HepG2 (cell line): ENCODE measurements at regions not wholly inside any gene's neighbourhood (a gene's known extent, or its start where the extent isn't known, plus 50 kb on each side); places are given as distances from the start of the nearest gene placed in this dataset.

Experiments used
- ATAC-seq: fragments of 200-7000 bp; cut with Tn5 transposase; 3 replicates; pipeline ENCODE4 v1.9.1; 2020; ENCODE audit warnings: mild to moderate bottlenecking, moderate library complexity
- BruUV-seq: library from RNA; stranded (reverse); fragments of 400-500 nt; replicated peaks from 2 replicates; lab custom pipeline; 2021; lab: Mats Ljungman, UMichigan
- CTCF ChIA-PET: fragments of 300-600 bp; formaldehyde crosslinking; extraction: SDS; loops from one replicate; lab custom pipeline; 2021; ENCODE audit warnings: low total read pairs, inconsistent platforms, low intra/inter-chr PET ratio; lab: Yijun Ruan, JAX
- POLR2A ChIA-PET: fragments of 350-600 bp; sonication (Branson Sonifier 250); formaldehyde crosslinking; loops from one replicate; lab custom pipeline; 2020; ENCODE audit warnings: antibody characterized with exemption, inconsistent platforms; lab: Yijun Ruan, JAX
- DNase-seq: peaks from one replicate; pipeline ENCODE4 v3.0.0-alpha.2; 2015; ENCODE audit warnings: low spot score
- FAIRE-seq: peaks from 3 replicates; lab custom pipeline; 2011; peaks lifted over from hg19 to GRCh38; lab: Jason Lieb, UNC
- H2AFZ ChIP-seq: one replicate; pipeline ENCODE4 v1.6.1; 2011; ENCODE audit warnings: low read length, inconsistent platforms
- H3K27ac ChIP-seq: fragments of 300-600 bp; 3 replicates; pipeline ENCODE4 v1.8.0; 2011; ENCODE audit warnings: mixed run types, mild to moderate bottlenecking, mixed read lengths, low read length, inconsistent platforms; ENCODE audit not compliant: insufficient read depth; ENCODE audit errors: extremely low read length
- H3K27me3 ChIP-seq, 2 experiments: fragments of 200-600 bp in 1 of 2; 2 replicates in 1 of 2; 3 replicates in 1 of 2; pipeline versions ENCODE4 v1.6.0 to v1.8.0; 2011; ENCODE audit warnings: low read length in 2 of 2, mild to moderate bottlenecking in 2 of 2, moderate library complexity in 2 of 2, inconsistent platforms in 1 of 2; ENCODE audit not compliant: insufficient read depth in 2 of 2, control insufficient read depth in 1 of 2
- H3K36me3 ChIP-seq, 2 experiments: fragments of 200-600 bp in 1 of 2; replicated peaks in 1 of 2; 2 replicates in 1 of 2; 3 replicates in 1 of 2; pipeline versions ENCODE4 v1.5.1 to v1.8.0; 2011; ENCODE audit warnings: low read length in 2 of 2, inconsistent platforms in 1 of 2; ENCODE audit not compliant: insufficient read depth in 2 of 2, control insufficient read depth in 1 of 2
- H3K4me1 ChIP-seq: 2 replicates; pipeline ENCODE4 v1.5.1; 2012; ENCODE audit warnings: low read length, inconsistent platforms; ENCODE audit not compliant: insufficient read depth
- H3K4me2 ChIP-seq: 2 replicates; pipeline ENCODE4 v1.6.0; 2011; ENCODE audit warnings: low read depth, low read length, inconsistent platforms
- H3K4me3 ChIP-seq, 3 experiments: fragments of 200-600 bp in 1 of 3; sonication (generic), shearing (Covaris generic) in 1 of 3; replicated peaks in 1 of 3; 2 replicates each; pipeline ENCODE4 v1.5.1; 2011 to 2016; ENCODE audit warnings: low read length in 3 of 3, inconsistent platforms in 2 of 3, low read depth in 2 of 3, mild to moderate bottlenecking in 2 of 3, control low read depth in 1 of 3, mixed read lengths in 1 of 3; ENCODE audit not compliant: insufficient read depth in 1 of 3
- H3K79me2 ChIP-seq: one replicate; pipeline ENCODE4 v1.6.1; 2011; ENCODE audit warnings: low read length, inconsistent platforms; ENCODE audit not compliant: insufficient read depth
- H3K9ac ChIP-seq: 2 replicates; pipeline ENCODE4 v1.6.0; 2011; ENCODE audit warnings: mild to moderate bottlenecking, low read depth, low read length, inconsistent platforms; ENCODE audit not compliant: insufficient read depth
- H3K9me3 ChIP-seq: 2 replicates; pipeline ENCODE4 v1.5.1; 2012; ENCODE audit warnings: mild to moderate bottlenecking, low read length
- H4K20me1 ChIP-seq: 2 replicates; pipeline ENCODE4 v1.6.0; 2011; ENCODE audit warnings: inconsistent platforms, mild to moderate bottlenecking, low read length, moderate library complexity; ENCODE audit not compliant: insufficient read depth
- AHR ChIP-seq: IDR thresholded peaks from 2 replicates; pipeline ENCODE4 v1.6.1; 2018; ENCODE audit warnings: missing genetic modification reagents, missing compliant biosample characterization
- JARID2 ChIP-seq: sonication (generic); formaldehyde crosslinking; IDR thresholded peaks from 2 replicates; pipeline ENCODE4 v1.8.1; 2023; ENCODE audit warnings: missing genetic modification reagents, inconsistent platforms; ENCODE audit not compliant: insufficient replicate concordance
- MED1 ChIP-seq: sonication (generic); formaldehyde crosslinking; IDR thresholded peaks from 2 replicates; pipeline ENCODE4 v1.4.0; 2020; ENCODE audit warnings: missing genetic modification reagents
- NFE2L2 ChIP-seq: fragments of 150-350 bp; IDR thresholded peaks from 2 replicates; pipeline ENCODE4 v1.6.1; 2014; ENCODE audit warnings: low read length
- NFIC ChIP-seq: IDR thresholded peaks from 2 replicates; pipeline ENCODE4 v1.6.1; 2012; ENCODE audit warnings: mild to moderate bottlenecking, low read length, inconsistent platforms
- NR2C2 ChIP-seq: sonication (generic); formaldehyde crosslinking; IDR thresholded peaks from 2 replicates; pipeline ENCODE4 v1.4.0; 2020; ENCODE audit warnings: missing genetic modification reagents, mild to moderate bottlenecking, moderate library complexity, borderline replicate concordance
- RBM39 ChIP-seq: fragments of 200-400 bp; formaldehyde crosslinking; IDR thresholded peaks from one replicate; pipeline ENCODE4 v1.6.1; 2018; ENCODE audit warnings: antibody characterized with exemption, mild to moderate bottlenecking, low read depth, low read length; ENCODE audit not compliant: poor library complexity, severe bottlenecking
- RORA ChIP-seq: sonication (generic); formaldehyde crosslinking; IDR thresholded peaks from 2 replicates; pipeline ENCODE4 v1.5.0; 2020; ENCODE audit warnings: mild to moderate bottlenecking, missing genetic modification reagents, moderate library complexity
- ZNF101 ChIP-seq: sonication (generic); formaldehyde crosslinking; IDR thresholded peaks from 2 replicates; pipeline ENCODE4 v1.4.0; 2020; ENCODE audit warnings: mild to moderate bottlenecking, low read depth, missing genetic modification reagents, borderline replicate concordance
- ZNF782 ChIP-seq: sonication (generic); formaldehyde crosslinking; IDR thresholded peaks from 2 replicates; pipeline ENCODE4 v1.4.0; 2020; ENCODE audit warnings: missing genetic modification reagents, mild to moderate bottlenecking, borderline replicate concordance
- in situ Hi-C: cut with HindIII; loops from 2 replicates; pipeline ENCODE4 v1.10.0; 2017; ENCODE audit warnings: low pct_unique_long_range_greater_than_20kb; ENCODE audit not compliant: extremely low pct_ligation_motif_present
- intact Hi-C: fragments of 100-400 bp; cut with micrococcal nuclease; formaldehyde crosslinking; loops from one replicate; pipeline ENCODE4 v1.10.0; 2022; ENCODE audit not compliant: unreplicated experiment
- TF ChIP-seq, protein P1 (sequence below): sonication (generic); formaldehyde crosslinking; IDR thresholded peaks from 2 replicates; pipeline ENCODE4 v1.8.1; 2023; ENCODE audit warnings: missing genetic modification reagents, mild to moderate bottlenecking, borderline replicate concordance
- TF ChIP-seq, protein P2 (sequence below): sonication (generic); formaldehyde crosslinking; IDR thresholded peaks from 2 replicates; pipeline ENCODE4 v1.8.0; 2022; ENCODE audit warnings: missing genetic modification reagents, low read depth, mild to moderate bottlenecking, borderline replicate concordance
- TF ChIP-seq, protein P3 (sequence below): sonication (generic); formaldehyde crosslinking; IDR thresholded peaks from 2 replicates; pipeline ENCODE4 v1.4.0; 2020; ENCODE audit warnings: missing genetic modification reagents, mild to moderate bottlenecking, borderline replicate concordance

DNA sequence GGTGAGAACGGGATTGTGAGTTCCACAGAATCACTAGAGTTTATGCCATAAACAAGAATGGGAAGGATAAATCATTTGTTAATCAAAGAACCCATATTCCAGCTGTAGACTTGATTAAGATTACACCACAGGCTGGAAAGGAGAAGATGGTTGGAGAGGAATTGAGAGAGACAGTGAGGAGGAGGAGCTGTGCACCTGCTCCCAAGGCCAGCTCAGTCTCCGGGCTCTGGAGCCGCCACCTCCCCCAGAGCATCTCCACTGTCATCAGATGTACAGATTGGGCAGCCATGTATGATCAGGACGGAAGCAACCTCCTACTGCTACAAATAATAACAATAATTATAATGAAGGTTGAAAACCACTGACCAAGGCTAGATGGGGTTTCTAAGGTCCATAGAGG, 170.0 kb downstream of the MINAR1 start (continued):
- TF ChIP-seq ZNF782 (no peak), RBM39 (no peak), RORA (no peak), MED1 (CRISPR knock-in tag) (no peak)

DNA sequence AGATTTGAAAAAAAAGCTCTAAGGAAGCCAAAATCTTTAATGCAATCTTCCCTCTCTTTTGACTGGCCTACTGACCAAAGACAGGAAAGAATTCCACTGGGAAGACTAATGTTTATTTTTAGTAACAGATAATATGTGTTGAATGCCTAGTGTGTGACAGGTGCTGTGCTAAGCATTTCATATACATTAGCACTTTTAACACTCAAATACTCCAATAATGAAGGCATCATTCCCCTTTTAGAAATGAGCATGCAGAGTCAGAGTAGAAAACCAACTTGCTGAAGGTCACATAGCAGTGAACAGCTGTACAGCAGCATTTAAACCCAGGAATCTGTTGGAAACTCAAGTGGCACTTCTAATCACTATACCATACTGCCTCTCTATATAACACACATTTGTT, 170.6 kb downstream of the MINAR1 start:
- H3K27me3 ChIP-seq, result peaks cover 0 to 15% of the 10 kb centered on the region in 2 experiments; a peak in 2 of 5 replicates
- TF ChIP-seq, protein P1, sequence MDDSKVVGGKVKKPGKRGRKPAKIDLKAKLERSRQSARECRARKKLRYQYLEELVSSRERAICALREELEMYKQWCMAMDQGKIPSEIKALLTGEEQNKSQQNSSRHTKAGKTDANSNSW (CRISPR knock-in tag), result no peak
- TF ChIP-seq JARID2 (CRISPR knock-in tag) (no peak), AHR (CRISPR knock-in tag) (no peak), NFE2L2 (no peak), NR2C2 (CRISPR knock-in tag) (no peak), ZNF101 (CRISPR knock-in tag) (no peak), NFIC (no peak)
- TF ChIP-seq, protein P2, sequence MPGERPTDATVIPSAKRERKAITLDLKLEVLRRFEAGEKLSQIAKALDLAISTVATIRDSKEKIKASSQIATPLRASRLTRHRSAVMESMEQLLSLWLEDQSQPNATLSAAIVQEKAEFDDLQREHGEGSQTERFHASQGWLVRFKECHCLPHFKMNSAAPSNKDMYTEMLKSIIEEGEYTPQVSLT (CRISPR knock-in tag), result no peak
- TF ChIP-seq, protein P3, sequence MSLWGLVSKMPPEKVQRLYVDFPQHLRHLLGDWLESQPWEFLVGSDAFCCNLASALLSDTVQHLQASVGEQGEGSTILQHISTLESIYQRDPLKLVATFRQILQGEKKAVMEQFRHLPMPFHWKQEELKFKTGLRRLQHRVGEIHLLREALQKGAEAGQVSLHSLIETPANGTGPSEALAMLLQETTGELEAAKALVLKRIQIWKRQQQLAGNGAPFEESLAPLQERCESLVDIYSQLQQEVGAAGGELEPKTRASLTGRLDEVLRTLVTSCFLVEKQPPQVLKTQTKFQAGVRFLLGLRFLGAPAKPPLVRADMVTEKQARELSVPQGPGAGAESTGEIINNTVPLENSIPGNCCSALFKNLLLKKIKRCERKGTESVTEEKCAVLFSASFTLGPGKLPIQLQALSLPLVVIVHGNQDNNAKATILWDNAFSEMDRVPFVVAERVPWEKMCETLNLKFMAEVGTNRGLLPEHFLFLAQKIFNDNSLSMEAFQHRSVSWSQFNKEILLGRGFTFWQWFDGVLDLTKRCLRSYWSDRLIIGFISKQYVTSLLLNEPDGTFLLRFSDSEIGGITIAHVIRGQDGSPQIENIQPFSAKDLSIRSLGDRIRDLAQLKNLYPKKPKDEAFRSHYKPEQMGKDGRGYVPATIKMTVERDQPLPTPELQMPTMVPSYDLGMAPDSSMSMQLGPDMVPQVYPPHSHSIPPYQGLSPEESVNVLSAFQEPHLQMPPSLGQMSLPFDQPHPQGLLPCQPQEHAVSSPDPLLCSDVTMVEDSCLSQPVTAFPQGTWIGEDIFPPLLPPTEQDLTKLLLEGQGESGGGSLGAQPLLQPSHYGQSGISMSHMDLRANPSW, result no peak
- intact Hi-C loops, result no loop called here
- CTCF ChIA-PET, result no interaction called here
- FAIRE-seq (no peak), ATAC-seq (no peak), DNase-seq (no peak)
- in situ Hi-C loops, result no loop called here
- H3K4me1 ChIP-seq, result no peaks in the 10 kb centered on the region
- POLR2A ChIA-PET, result no interaction called here
- H3K4me3 ChIP-seq, result no peak overlapping the region
- no peaks in the 10 kb centered on the region for H3K79me2 ChIP-seq
- no peaks in the 10 kb centered on the region for H3K36me3 ChIP-seq
- no peak overlapping the region for H3K27ac ChIP-seq
- no peaks in the 10 kb centered on the region for H3K9me3 ChIP-seq
- no TSS peak for BruUV-seq
- no peak overlapping the region for H3K9ac ChIP-seq
- no peaks in the 10 kb centered on the region for H4K20me1 ChIP-seq
- no peak overlapping the region for H3K4me2 ChIP-seq
- H2AFZ ChIP-seq, result no peak overlapping the region
